Smooth muscle cell of the brain vasculature (primary cell): ENCODE measurements at regions not wholly inside any gene's neighbourhood (a gene's known extent, or its start where the extent isn't known, plus 50 kb on each side); places are given as distances from the start of the nearest gene placed in this dataset.
"Not testable (repeated sequence)": the region's sequence is repeated elsewhere in the genome, so short reads cannot be mapped to it uniquely, and the experiment has no call there.

Experiments used
- DNase-seq: peaks from one replicate; pipeline ENCODE4 v3.0.0-alpha.2; 2012; ENCODE audit warnings: low read depth, low spot score

- DNase-seq, result no peak
Observed at GRCh38 chr1:229152311-229152710, 118.6 kb upstream of the RAB4A start.

- no peak for DNase-seq
Observed at GRCh38 chr1:229153955-229154548, 116.9 kb upstream of the RAB4A start.

- no peak for DNase-seq
Observed at GRCh38 chr1:229154811-229155210, 116.1 kb upstream of the RAB4A start.

- DNase-seq, result no peak
Observed at GRCh38 chr1:229155472-229155871, 115.4 kb upstream of the RAB4A start.

- DNase-seq, result no peak
Observed at GRCh38 chr1:229156872-229157271, 114.0 kb upstream of the RAB4A start.

- DNase-seq, result no peak
Observed at GRCh38 chr1:229157480-229157879, 113.4 kb upstream of the RAB4A start.

GRCh38 chr1:229158341-229158921 lies 112.5 kb upstream of the RAB4A start:
- no peak for DNase-seq

GRCh38 chr1:229158927-229159326 lies 112.0 kb upstream of the RAB4A start:
- DNase-seq, result no peak

- DNase-seq, result no peak
Observed at GRCh38 chr1:229159668-229160544, 111.0 kb upstream of the RAB4A start.

- no peak for DNase-seq
Observed at GRCh38 chr1:229161740-229162139, 109.2 kb upstream of the RAB4A start.

- DNase-seq, result no peak
Observed at GRCh38 chr1:229162825-229163515, 107.9 kb upstream of the RAB4A start.

GRCh38 chr1:229164348-229164747 lies 106.6 kb upstream of the RAB4A start:
- DNase-seq, result no peak

GRCh38 chr1:229164836-229165735 lies 105.8 kb upstream of the RAB4A start:
- no peak for DNase-seq

GRCh38 chr1:229167318-229167717 lies 103.6 kb upstream of the RAB4A start:
- DNase-seq, result no peak

GRCh38 chr1:229169399-229169798 lies 101.5 kb upstream of the RAB4A start:
- no peak for DNase-seq

GRCh38 chr1:229170274-229170673 lies 100.6 kb upstream of the RAB4A start:
- DNase-seq, result no peak

GRCh38 chr1:229170778-229171505 lies 100.0 kb upstream of the RAB4A start:
- no peak for DNase-seq

GRCh38 chr1:229171934-229172333 lies 99.0 kb upstream of the RAB4A start:
- DNase-seq, result no peak

GRCh38 chr1:229173491-229174476 lies 97.1 kb upstream of the RAB4A start:
- DNase-seq, result not testable (repeated sequence)
